Ectodermal cell (in vitro differentiated cells): ENCODE measurements at regions not wholly inside any gene's neighbourhood (a gene's known extent, or its start where the extent isn't known, plus 50 kb on each side); places are given as distances from the start of the nearest gene placed in this dataset.
"Not testable (repeated sequence)": the region's sequence is repeated elsewhere in the genome, so short reads cannot be mapped to it uniquely, and the experiment has no call there.

ENCODE experiments used
- H3K27ac ChIP-seq: 2 replicates; pipeline ENCODE4 v1.7.0; 2013; ENCODE audit warnings: mild to moderate bottlenecking, low read depth, low read length; ENCODE audit not compliant: insufficient read depth, poor library complexity, severe bottlenecking
- H3K27me3 ChIP-seq: 2 replicates; pipeline ENCODE4 v1.7.0; 2013; ENCODE audit warnings: mild to moderate bottlenecking, low read length; ENCODE audit not compliant: insufficient read depth, control insufficient read depth, poor library complexity, severe bottlenecking
- H3K36me3 ChIP-seq: one replicate; pipeline ENCODE4 v1.7.0; 2013; ENCODE audit warnings: low read length; ENCODE audit not compliant: control insufficient read depth, insufficient read depth
- H3K4me1 ChIP-seq: one replicate; pipeline ENCODE4 v1.7.0; 2013; ENCODE audit warnings: low read length; ENCODE audit not compliant: control insufficient read depth, insufficient read depth
- H3K4me3 ChIP-seq: 2 replicates; pipeline ENCODE4 v1.7.0; 2013; ENCODE audit warnings: low read depth, low read length, control low read depth; ENCODE audit not compliant: insufficient read depth
- H3K9me3 ChIP-seq: 2 replicates; pipeline ENCODE4 v1.7.0; 2013; ENCODE audit warnings: mild to moderate bottlenecking, low read length, moderate library complexity; ENCODE audit not compliant: control insufficient read depth
- WGBS, 2 experiments: methylation state at CpG; one replicate each; pipeline ENCODE4 v1.1.7; 2013; ENCODE audit warnings: missing lambda C conversion rate in 2 of 2; 5-methylcytosine and 5-hydroxymethylcytosine counted together

DNA sequence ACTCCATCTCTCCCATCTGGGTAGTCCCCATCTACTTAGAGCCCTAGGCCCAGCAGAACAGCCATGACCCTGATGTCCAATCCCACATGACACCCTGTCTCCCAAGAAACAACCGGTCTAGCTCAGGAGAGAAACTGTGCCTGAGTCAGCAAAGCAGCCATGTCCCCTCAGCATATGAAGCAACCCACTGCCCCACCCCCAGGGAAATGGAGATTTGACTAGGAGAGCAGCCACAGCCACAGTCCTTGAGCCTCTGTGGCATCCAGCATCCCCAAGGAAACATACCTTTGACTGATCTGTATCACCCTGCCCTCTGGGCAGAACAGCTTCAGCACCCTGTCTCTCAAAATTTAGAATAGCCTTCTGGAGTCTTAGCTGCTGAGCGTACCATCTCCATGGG, 641.9 kb upstream of the FBXO33 start:
- Histone ChIP-seq H3K27me3 (no peaks in the 10 kb centered on the region), H3K4me3 (no peak overlapping the region), H3K36me3 (no peaks in the 10 kb centered on the region), H3K27ac (no peak overlapping the region), H3K9me3 (no peaks in the 10 kb centered on the region), H3K4me1 (no peaks in the 10 kb centered on the region)
- 94 to 100% methylated on average over 2 of the region's 2 CpGs for WGBS, 2 experiments

DNA sequence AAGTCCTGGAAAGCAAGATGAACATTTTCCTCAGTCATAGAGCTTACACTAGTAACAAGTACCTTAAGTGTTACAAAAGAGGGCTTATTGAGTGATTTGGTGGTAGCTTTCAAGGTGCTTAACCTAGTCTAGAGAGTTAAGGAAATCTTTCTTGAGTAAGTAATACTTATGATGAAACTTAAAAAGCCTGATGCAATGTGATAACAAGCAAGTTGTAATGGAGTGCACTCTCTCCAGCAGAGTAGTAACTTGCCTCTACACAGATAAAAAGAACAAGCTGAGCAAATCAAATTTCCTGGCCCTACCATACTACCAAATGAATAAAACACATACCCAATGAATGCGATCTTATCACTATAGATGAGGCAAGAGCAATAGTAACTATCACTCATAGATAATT, 639.9 kb upstream of the FBXO33 start:
- Histone ChIP-seq H3K4me1 (no peaks in the 10 kb centered on the region), H3K27ac (no peak overlapping the region), H3K27me3 (no peaks in the 10 kb centered on the region), H3K4me3 (no peak overlapping the region), H3K36me3 (no peaks in the 10 kb centered on the region), H3K9me3 (no peaks in the 10 kb centered on the region)
- 100% methylated on average over 1 of the region's 1 CpG for WGBS, 2 experiments

DNA sequence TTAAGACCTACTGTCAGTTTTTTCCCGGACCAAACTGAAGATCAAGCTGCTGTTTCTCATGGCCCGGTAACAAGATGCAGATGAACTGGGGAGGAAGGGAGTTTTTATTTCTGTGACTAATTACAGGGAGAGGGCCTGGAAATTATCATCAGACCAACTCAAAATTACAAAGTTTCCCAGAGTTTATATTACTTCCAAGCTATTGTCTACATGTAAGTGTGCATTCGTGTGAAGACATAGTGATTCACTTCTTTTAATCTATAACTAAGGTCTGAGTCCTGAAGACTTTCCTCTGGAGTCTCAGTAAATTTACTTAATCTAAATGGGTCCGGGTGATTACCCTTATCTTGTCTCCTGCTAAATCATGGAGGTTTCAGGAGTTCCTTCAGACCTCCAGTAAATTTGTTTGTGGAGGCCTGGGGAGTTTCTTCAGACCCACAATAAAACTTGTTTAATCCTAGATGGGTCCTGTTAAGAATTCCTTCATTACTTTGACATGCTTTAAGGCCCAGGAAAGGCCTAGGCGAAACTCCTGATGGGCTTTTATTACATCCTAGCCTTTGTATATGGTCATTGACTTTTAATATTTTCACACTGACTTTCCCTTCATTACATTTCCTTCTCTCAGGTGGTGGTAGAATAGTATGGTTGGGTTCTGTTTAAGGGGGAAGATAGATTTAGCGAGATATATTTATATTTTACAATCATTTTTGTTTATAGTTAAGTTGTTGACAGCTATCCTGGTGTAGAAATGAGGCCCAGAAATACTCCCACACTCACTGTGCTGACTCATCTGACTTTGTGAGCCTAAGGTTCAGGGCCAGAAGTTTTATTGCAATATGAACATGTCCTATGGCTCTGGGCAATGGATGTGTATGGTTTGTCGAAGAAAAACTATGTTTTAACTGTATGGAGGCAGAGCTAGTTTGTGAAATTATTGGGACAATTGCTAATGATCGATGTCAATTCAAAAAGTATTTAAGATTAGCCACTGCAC, 627.0 kb upstream of the FBXO33 start:
- no peak overlapping the region for H3K27ac ChIP-seq

DNA sequence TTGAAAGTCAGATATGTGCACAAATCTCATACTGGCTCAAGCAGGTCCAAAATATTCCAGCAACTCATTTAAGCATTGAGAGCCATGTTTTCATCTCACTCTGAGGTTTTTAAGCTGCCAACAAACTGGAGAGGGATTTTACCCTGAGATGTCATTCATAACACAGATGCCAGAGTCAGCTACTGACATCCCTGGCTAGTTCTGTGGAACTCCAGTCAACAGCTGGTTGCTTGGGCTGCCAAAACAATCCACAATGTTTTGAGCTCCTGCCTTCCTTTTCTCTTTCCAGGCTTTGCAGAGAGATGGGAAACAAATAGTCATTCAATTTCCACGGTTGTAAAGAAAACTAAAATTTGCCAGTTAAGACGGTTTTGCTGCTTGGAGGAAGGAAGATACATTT, 621.2 kb upstream of the FBXO33 start:
- no peaks in the 10 kb centered on the region for H3K9me3 ChIP-seq
- H3K27ac ChIP-seq: no peak overlapping the region
- no peak overlapping the region for H3K4me3 ChIP-seq
- H3K27me3 ChIP-seq: no peaks in the 10 kb centered on the region
- 85 to 92% methylated on average over 2 of the region's 2 CpGs for WGBS, 2 experiments
- H3K4me1 ChIP-seq: no peaks in the 10 kb centered on the region
- H3K36me3 ChIP-seq: no peaks in the 10 kb centered on the region

More for the DNA sequence above, 627.0 kb upstream of the FBXO33 start:
- no peaks in the 10 kb centered on the region for H3K4me1 ChIP-seq
- H3K4me3 ChIP-seq: no peak overlapping the region
- 81 to 99% methylated on average over 5 to 6 of the region's 8 CpGs for WGBS, 2 experiments
- no peaks in the 10 kb centered on the region for H3K36me3 ChIP-seq
- H3K27me3 ChIP-seq: no peaks in the 10 kb centered on the region
- H3K9me3 ChIP-seq: no peaks in the 10 kb centered on the region

DNA sequence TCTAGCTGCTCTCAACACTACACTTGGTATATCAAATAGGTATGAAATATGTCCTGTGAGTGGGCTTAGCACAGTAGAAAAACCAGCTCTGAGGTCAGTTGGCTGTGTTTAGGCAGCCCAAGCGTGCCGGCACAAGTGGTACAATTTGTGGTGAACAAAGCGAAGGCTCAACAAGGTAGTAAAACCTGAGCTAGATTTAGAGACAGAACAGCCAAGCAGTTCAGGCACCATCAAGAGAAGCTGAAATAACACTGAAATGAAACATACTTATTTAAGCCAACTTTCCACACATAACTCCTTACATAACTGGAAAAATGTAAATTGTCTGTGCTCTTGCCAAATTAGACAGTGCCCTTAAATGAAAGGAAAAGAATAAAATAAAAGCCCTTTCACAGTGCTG, 596.8 kb upstream of the FBXO33 start:
- no peaks in the 10 kb centered on the region for H3K27me3 ChIP-seq
- WGBS, 2 experiments: 92 to 95% methylated on average over 3 of the region's 3 CpGs
- H3K4me3 ChIP-seq: no peak overlapping the region
- H3K4me1 ChIP-seq: no peaks in the 10 kb centered on the region
- H3K27ac ChIP-seq: no peak overlapping the region
- H3K9me3 ChIP-seq: no peaks in the 10 kb centered on the region
- no peaks in the 10 kb centered on the region for H3K36me3 ChIP-seq

DNA sequence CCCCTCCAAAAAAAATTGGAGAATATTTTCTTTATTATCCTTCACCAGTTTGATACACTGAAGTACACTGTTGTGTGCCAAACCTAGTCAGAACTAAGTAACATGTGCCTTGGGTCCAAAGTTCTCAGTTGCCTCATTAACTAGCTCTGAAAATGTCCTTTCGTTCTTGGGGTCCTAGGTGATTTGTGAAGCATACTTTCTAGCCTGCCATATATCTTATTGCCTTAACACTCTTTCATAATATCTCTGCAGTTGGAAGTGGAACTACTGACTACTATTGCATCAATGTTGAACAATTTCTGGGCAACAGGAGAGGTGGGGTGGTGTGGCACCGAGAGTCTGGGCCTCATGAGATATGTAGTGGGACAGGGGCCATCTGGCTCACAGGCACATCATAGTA, 592.9 kb upstream of the FBXO33 start:
- no peak overlapping the region for H3K4me3 ChIP-seq
- no peaks in the 10 kb centered on the region for H3K36me3 ChIP-seq
- no peaks in the 10 kb centered on the region for H3K9me3 ChIP-seq
- H3K27me3 ChIP-seq: no peaks in the 10 kb centered on the region
- H3K4me1 ChIP-seq: no peaks in the 10 kb centered on the region
- WGBS, 2 experiments: 94% methylated on average over 2 of the region's 2 CpGs
- H3K27ac ChIP-seq: no peak overlapping the region

DNA sequence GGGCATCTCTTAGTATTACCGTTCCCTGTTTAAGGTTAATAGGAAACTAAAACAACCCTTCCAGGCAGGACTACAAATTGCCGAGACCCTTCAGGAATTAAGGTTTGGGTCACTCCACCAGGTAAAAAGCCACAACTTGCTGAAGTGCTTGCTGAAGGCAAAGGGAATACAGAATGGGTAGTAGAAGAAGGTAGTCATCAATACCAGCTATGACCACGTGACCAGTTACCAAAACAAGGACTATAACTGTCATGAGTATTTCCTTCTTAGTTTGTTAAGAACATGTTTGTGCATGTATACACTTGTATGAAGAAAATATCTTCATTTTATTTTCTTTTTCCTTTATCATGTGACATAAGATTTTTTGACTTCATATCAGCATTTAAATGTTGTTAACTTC, 578.7 kb upstream of the FBXO33 start:
- Histone ChIP-seq H3K4me1 (no peaks in the 10 kb centered on the region), H3K4me3 (no peak overlapping the region), H3K27me3 (no peaks in the 10 kb centered on the region), H3K9me3 (no peaks in the 10 kb centered on the region), H3K36me3 (no peaks in the 10 kb centered on the region), H3K27ac (no peak overlapping the region)
- WGBS, 2 experiments: 84 to 92% methylated on average over 3 of the region's 3 CpGs

DNA sequence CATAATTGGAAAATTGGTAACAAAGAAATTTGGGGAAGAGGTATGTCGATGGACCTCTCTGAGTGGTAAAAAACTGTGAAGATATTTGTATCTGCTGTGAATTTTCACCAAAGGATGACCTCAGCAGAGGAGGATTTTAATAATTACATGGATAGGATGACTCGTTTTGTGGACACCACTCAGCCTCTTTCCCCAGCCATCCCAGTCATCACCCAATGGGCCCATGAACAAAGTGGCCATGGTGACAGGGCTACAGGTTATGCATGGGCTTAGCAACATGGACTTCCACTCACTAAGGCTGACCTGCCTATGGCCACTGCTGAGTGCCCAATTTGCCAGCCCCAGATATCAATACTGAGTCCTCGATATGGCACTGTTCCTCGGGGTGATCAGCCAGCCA, 577.5 kb upstream of the FBXO33 start:
- H3K36me3 ChIP-seq: no peaks in the 10 kb centered on the region
- H3K27ac ChIP-seq: no peak overlapping the region
- no peaks in the 10 kb centered on the region for H3K4me1 ChIP-seq
- H3K9me3 ChIP-seq: no peaks in the 10 kb centered on the region
- no peak overlapping the region for H3K4me3 ChIP-seq
- H3K27me3 ChIP-seq: no peaks in the 10 kb centered on the region
- 94 to 99% methylated on average over 4 of the region's 4 CpGs for WGBS, 2 experiments

DNA sequence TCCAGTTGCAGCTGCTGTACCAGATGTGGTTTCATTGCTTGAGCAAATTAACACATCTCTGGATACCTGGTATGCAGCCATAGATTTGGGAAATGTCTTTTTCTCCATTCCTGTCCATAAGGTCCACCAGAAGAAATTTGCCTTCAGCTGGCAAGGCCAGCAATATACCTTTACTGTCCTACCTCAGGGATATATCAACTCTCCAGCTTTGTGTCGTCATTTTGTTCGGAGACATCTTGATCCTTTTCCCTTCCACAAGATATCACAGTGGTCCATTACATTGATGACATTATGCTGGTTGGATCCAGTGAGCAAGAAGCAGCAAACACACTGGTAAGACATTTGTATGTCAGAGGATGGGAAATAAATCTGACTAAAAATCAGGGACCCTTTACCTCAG, 576.1 kb upstream of the FBXO33 start:
- WGBS, 2 experiments: 94 to 100% methylated on average over 2 of the region's 2 CpGs
- H3K36me3 ChIP-seq, H3K27me3 ChIP-seq, H3K9me3 ChIP-seq, H3K4me3 ChIP-seq, H3K4me1 ChIP-seq, H3K27ac ChIP-seq: not testable (repeated sequence)

DNA sequence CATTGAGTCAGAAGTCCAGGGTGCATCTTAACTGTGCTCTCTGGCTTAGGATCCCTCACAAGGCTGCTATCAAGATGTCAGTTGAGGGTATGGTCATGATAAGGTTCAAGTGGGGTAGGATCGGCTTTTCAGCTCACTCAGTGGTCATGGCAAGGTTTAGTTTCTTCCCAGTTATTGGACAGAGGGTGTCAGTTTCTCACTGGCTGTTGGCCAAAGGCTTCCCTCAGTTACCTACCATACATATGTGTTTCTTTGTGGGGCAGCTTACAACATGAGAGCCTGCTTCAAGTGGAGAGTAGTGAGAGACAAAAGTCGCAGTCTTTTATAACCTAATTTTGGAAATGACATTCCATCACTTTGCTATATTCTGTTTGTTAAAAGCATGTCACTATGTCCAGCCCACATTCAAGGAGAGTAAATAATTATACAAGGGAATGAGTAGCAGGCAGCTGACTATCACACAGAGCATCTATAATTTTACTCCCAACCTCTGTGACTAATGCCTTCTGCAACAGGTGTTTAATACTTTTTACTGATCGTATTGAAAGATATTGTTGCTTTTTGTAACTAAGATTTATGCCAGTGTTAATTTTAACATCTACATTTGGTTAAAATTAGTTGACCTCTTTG, 572.8 kb upstream of the FBXO33 start:
- H3K9me3 ChIP-seq: no peaks in the 10 kb centered on the region
- H3K27me3 ChIP-seq: no peaks in the 10 kb centered on the region
- H3K36me3 ChIP-seq: no peaks in the 10 kb centered on the region
- H3K4me3 ChIP-seq: no peak overlapping the region
- H3K4me1 ChIP-seq: no peaks in the 10 kb centered on the region
- 82 to 92% methylated on average over 1 to 3 of the region's 3 CpGs for WGBS, 2 experiments
- no peak overlapping the region for H3K27ac ChIP-seq
